HEK293 (cell line): ENCODE measurements at regions not wholly inside any gene's neighbourhood (a gene's known extent, or its start where the extent isn't known, plus 50 kb on each side); places are given as distances from the start of the nearest gene placed in this dataset.

Source experiments
- CTCF ChIA-PET: fragments of 350-600 bp; formaldehyde crosslinking; extraction: SDS; loops from one replicate; lab custom pipeline; 2021; ENCODE audit warnings: antibody characterized with exemption; lab: Yijun Ruan, JAX
- POLR2A ChIA-PET: fragments of 300-600 bp; formaldehyde crosslinking; extraction: SDS; loops from one replicate; lab custom pipeline; 2020; ENCODE audit warnings: antibody characterized with exemption, inconsistent platforms; lab: Yijun Ruan, JAX
- H3K27ac ChIP-seq: fragments of 200-500 bp; sonication (Bioruptor generic); 2 replicates; pipeline ENCODE4 v1.5.1; 2014; ENCODE audit warnings: low read depth, low read length, control low read depth, inconsistent platforms; ENCODE audit errors: extremely low read depth
- H3K36me3 ChIP-seq, 2 experiments: fragments of 200-500 bp in 1 of 2; sonication (Bioruptor generic) in 1 of 2; 1 replicate in 1 of 2; 2 replicates in 1 of 2; pipeline ENCODE4 v1.5.1; 2014 to 2017; ENCODE audit warnings: inconsistent platforms in 2 of 2, low read length in 2 of 2; ENCODE audit not compliant: control insufficient read depth in 2 of 2, insufficient read depth in 1 of 2
- H3K4me1 ChIP-seq: fragments of 200-500 bp; sonication (Bioruptor generic); 2 replicates; pipeline ENCODE4 v1.5.1; 2014; ENCODE audit warnings: mild to moderate bottlenecking, low read length, inconsistent platforms; ENCODE audit not compliant: control insufficient read depth, insufficient read depth
- H3K4me3 ChIP-seq: 2 replicates; pipeline ENCODE4 v1.5.1; 2011; ENCODE audit warnings: low read depth, mild to moderate bottlenecking, control low read depth, low read length, moderate library complexity
- H3K9me3 ChIP-seq: fragments of 200-500 bp; sonication (Bioruptor generic); 2 replicates; pipeline ENCODE4 v1.5.1; 2014; ENCODE audit warnings: low read depth, low read length, inconsistent platforms; ENCODE audit not compliant: control insufficient read depth, insufficient read depth
- BCL11B ChIP-seq: fragments of 450-650 bp; formaldehyde crosslinking; IDR thresholded peaks from 2 replicates; pipeline ENCODE4 v1.5.1; 2016; ENCODE audit warnings: low read depth, missing biosample characterization, missing genetic modification characterization
- FEZF1 ChIP-seq: fragments of 450-650 bp; formaldehyde crosslinking; IDR thresholded peaks from 2 replicates; pipeline ENCODE4 v1.5.1; 2016; ENCODE audit warnings: missing biosample characterization, missing genetic modification characterization
- KLF1 ChIP-seq: fragments of 450-650 bp; formaldehyde crosslinking; IDR thresholded peaks from 2 replicates; pipeline ENCODE4 v1.5.1; 2016; ENCODE audit warnings: missing biosample characterization, missing genetic modification characterization
- KLF16 ChIP-seq: fragments of 450-650 bp; formaldehyde crosslinking; IDR thresholded peaks from 2 replicates; pipeline ENCODE4 v1.5.1; 2017; ENCODE audit warnings: missing biosample characterization, missing genetic modification characterization
- KLF8 ChIP-seq: fragments of 450-650 bp; formaldehyde crosslinking; IDR thresholded peaks from 2 replicates; pipeline ENCODE4 v1.5.1; 2016; ENCODE audit warnings: missing biosample characterization, missing genetic modification characterization
- RBAK ChIP-seq: fragments of 450-650 bp; formaldehyde crosslinking; IDR thresholded peaks from 2 replicates; pipeline ENCODE4 v1.5.1; 2016; ENCODE audit warnings: missing biosample characterization, missing genetic modification characterization
- YY1 ChIP-seq: fragments of 450-650 bp; formaldehyde crosslinking; IDR thresholded peaks from 2 replicates; pipeline ENCODE4 v1.5.1; 2018; ENCODE audit warnings: missing biosample characterization, missing genetic modification characterization
- ZFHX2 ChIP-seq: fragments of 450-650 bp; formaldehyde crosslinking; conservative IDR thresholded peaks from 2 replicates; pipeline ENCODE4 v1.5.1; 2016; ENCODE audit warnings: missing biosample characterization, missing genetic modification characterization
- ZNF146 ChIP-seq: fragments of 450-650 bp; formaldehyde crosslinking; IDR thresholded peaks from 2 replicates; pipeline ENCODE4 v1.5.1; 2016; ENCODE audit warnings: missing biosample characterization, missing genetic modification characterization
- ZNF157 ChIP-seq: fragments of 450-650 bp; formaldehyde crosslinking; IDR thresholded peaks from 2 replicates; pipeline ENCODE4 v1.5.1; 2016; ENCODE audit warnings: missing biosample characterization, missing genetic modification characterization
- ZNF184 ChIP-seq: fragments of 450-650 bp; IDR thresholded peaks from 2 replicates; pipeline ENCODE4 v1.5.1; 2018; ENCODE audit warnings: missing biosample characterization, mild to moderate bottlenecking, missing genetic modification characterization
- ZNF23 ChIP-seq: fragments of 450-650 bp; formaldehyde crosslinking; IDR thresholded peaks from 2 replicates; pipeline ENCODE4 v1.5.1; 2016; ENCODE audit warnings: missing biosample characterization, missing genetic modification characterization, borderline replicate concordance
- ZNF248 ChIP-seq: fragments of 450-650 bp; formaldehyde crosslinking; IDR thresholded peaks from 2 replicates; pipeline ENCODE4 v1.5.1; 2017; ENCODE audit warnings: missing biosample characterization, missing genetic modification characterization
- ZNF266 ChIP-seq: fragments of 450-650 bp; formaldehyde crosslinking; IDR thresholded peaks from 2 replicates; pipeline ENCODE4 v1.5.1; 2016; ENCODE audit warnings: missing biosample characterization, missing genetic modification characterization, low read depth
- ZNF311 ChIP-seq: fragments of 450-650 bp; formaldehyde crosslinking; IDR thresholded peaks from 2 replicates; pipeline ENCODE4 v1.5.1; 2017; ENCODE audit warnings: missing biosample characterization, missing genetic modification characterization, borderline replicate concordance
- ZNF362 ChIP-seq: fragments of 450-650 bp; formaldehyde crosslinking; IDR thresholded peaks from 2 replicates; pipeline ENCODE4 v1.5.1; 2016; ENCODE audit warnings: missing biosample characterization, missing genetic modification characterization
- ZNF37A ChIP-seq: fragments of 450-650 bp; IDR thresholded peaks from 2 replicates; pipeline ENCODE4 v1.5.1; 2018; ENCODE audit warnings: missing biosample characterization, missing genetic modification characterization
- ZNF416 ChIP-seq: fragments of 450-650 bp; formaldehyde crosslinking; IDR thresholded peaks from 2 replicates; pipeline ENCODE4 v1.5.1; 2016; ENCODE audit warnings: missing biosample characterization, missing genetic modification characterization
- ZNF549 ChIP-seq: fragments of 450-650 bp; IDR thresholded peaks from 2 replicates; pipeline ENCODE4 v1.5.1; 2018; ENCODE audit warnings: missing biosample characterization, missing genetic modification characterization, mild to moderate bottlenecking, inconsistent platforms, moderate library complexity
- ZNF629 ChIP-seq: fragments of 450-650 bp; formaldehyde crosslinking; IDR thresholded peaks from 2 replicates; pipeline ENCODE4 v1.5.1; 2017; ENCODE audit warnings: missing biosample characterization, missing genetic modification characterization
- TF ChIP-seq, protein P1 (sequence below): fragments of 450-650 bp; formaldehyde crosslinking; conservative IDR thresholded peaks from 2 replicates; pipeline ENCODE4 v1.5.1; 2016; ENCODE audit warnings: low read depth, missing biosample characterization, missing genetic modification characterization
- TF ChIP-seq, protein P2 (sequence below): fragments of 450-650 bp; formaldehyde crosslinking; optimal IDR thresholded peaks from 2 replicates; pipeline ENCODE3; 2016; ENCODE audit warnings: missing biosample characterization, mild to moderate bottlenecking, missing genetic modification characterization
- TF ChIP-seq, protein P3 (sequence below): fragments of 450-650 bp; formaldehyde crosslinking; IDR thresholded peaks from 2 replicates; pipeline ENCODE4 v1.5.1; 2017; ENCODE audit warnings: missing biosample characterization, mild to moderate bottlenecking, missing genetic modification characterization, moderate library complexity
- TF ChIP-seq, protein P4 (sequence below): fragments of 450-650 bp; formaldehyde crosslinking; IDR thresholded peaks from 2 replicates; pipeline ENCODE4 v1.5.1; 2016; ENCODE audit warnings: missing biosample characterization, missing genetic modification characterization

GRCh38 chr6:62614442-62614841 lies 328.4 kb upstream of the KHDRBS2 start:
- Histone ChIP-seq H3K36me3 (no peaks in the 10 kb centered on the region), H3K4me3 (no peak overlapping the region), H3K27ac (no peak overlapping the region), H3K4me1 (no peaks in the 10 kb centered on the region), H3K9me3 (no peaks in the 10 kb centered on the region)
- TF ChIP-seq ZNF311 (tag by site-specific recombination) (no peak), KLF16 (tag by site-specific recombination) (no peak), YY1 (tag by site-specific recombination) (no peak), RBAK (no peak), ZNF23 (no peak), ZNF146 (tag by site-specific recombination) (no peak), ZNF549 (no peak), ZNF416 (tag by site-specific recombination) (no peak), ZNF266 (tag by site-specific recombination) (no peak), ZNF629 (tag by site-specific recombination) (no peak), ZNF184 (tag by site-specific recombination) (no peak)
- TF ChIP-seq, protein P1, sequence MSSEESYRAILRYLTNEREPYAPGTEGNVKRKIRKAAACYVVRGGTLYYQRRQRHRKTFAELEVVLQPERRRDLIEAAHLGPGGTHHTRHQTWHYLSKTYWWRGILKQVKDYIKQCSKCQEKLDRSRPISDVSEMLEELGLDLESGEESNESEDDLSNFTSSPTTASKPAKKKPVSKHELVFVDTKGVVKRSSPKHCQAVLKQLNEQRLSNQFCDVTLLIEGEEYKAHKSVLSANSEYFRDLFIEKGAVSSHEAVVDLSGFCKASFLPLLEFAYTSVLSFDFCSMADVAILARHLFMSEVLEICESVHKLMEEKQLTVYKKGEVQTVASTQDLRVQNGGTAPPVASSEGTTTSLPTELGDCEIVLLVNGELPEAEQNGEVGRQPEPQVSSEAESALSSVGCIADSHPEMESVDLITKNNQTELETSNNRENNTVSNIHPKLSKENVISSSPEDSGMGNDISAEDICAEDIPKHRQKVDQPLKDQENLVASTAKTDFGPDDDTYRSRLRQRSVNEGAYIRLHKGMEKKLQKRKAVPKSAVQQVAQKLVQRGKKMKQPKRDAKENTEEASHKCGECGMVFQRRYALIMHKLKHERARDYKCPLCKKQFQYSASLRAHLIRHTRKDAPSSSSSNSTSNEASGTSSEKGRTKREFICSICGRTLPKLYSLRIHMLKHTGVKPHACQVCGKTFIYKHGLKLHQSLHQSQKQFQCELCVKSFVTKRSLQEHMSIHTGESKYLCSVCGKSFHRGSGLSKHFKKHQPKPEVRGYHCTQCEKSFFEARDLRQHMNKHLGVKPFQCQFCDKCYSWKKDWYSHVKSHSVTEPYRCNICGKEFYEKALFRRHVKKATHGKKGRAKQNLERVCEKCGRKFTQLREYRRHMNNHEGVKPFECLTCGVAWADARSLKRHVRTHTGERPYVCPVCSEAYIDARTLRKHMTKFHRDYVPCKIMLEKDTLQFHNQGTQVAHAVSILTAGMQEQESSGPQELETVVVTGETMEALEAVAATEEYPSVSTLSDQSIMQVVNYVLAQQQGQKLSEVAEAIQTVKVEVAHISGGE = no peak
- TF ChIP-seq, protein P2, sequence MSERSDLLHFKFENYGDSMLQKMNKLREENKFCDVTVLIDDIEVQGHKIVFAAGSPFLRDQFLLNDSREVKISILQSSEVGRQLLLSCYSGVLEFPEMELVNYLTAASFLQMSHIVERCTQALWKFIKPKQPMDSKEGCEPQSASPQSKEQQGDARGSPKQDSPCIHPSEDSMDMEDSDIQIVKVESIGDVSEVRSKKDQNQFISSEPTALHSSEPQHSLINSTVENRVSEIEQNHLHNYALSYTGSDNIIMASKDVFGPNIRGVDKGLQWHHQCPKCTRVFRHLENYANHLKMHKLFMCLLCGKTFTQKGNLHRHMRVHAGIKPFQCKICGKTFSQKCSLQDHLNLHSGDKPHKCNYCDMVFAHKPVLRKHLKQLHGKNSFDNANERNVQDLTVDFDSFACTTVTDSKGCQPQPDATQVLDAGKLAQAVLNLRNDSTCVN = no peak
- TF ChIP-seq, protein P3, sequence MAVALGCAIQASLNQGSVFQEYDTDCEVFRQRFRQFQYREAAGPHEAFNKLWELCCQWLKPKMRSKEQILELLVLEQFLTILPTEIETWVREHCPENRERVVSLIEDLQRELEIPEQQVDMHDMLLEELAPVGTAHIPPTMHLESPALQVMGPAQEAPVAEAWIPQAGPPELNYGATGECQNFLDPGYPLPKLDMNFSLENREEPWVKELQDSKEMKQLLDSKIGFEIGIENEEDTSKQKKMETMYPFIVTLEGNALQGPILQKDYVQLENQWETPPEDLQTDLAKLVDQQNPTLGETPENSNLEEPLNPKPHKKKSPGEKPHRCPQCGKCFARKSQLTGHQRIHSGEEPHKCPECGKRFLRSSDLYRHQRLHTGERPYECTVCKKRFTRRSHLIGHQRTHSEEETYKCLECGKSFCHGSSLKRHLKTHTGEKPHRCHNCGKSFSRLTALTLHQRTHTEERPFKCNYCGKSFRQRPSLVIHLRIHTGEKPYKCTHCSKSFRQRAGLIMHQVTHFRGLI (tag by site-specific recombination) = no peak
- POLR2A ChIA-PET = no interaction called here
- CTCF ChIA-PET = interaction anchor here (0.6 to 1.4 kb wide), 3 partner anchors 10 to 658 kb away, joined by 3 read pairs; no protein-coding TSS in a partner anchor

GRCh38 chr6:62613928-62614327 lies 327.9 kb upstream of the KHDRBS2 start:
- CTCF ChIA-PET = interaction anchor here (0.6 to 1.4 kb wide), 3 partner anchors 9 to 658 kb away, joined by 3 read pairs; no protein-coding TSS in a partner anchor
- H3K36me3 ChIP-seq = no peaks in the 10 kb centered on the region
- TF ChIP-seq FEZF1 (tag by site-specific recombination) = no peak
- no peak for TF ChIP-seq ZFHX2
- no peak for TF ChIP-seq BCL11B (tag by site-specific recombination)
- TF ChIP-seq ZNF248 (tag by site-specific recombination) = no peak

DNA sequence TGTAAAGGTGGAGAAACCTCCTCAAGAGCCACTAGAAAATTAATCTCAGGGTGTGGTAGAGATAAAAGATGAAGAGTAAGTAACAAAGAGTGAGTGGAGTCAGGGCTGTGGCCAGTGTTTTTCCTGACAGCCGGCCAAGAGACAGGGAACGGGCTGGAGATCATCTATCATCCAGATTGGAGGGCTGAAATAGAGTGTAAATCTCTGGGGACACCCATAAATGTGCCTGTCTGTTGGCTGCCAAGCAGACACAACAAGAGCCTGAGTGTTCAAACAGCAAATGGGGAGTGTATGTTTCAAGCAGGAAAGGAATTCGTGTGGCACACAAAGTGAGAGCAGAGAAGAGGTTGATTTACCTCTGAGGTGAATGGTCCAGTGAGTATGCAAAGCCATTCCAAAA lies 326.4 kb upstream of the KHDRBS2 start:
- no peak overlapping the region for H3K27ac ChIP-seq
- no peaks in the 10 kb centered on the region for H3K36me3 ChIP-seq
- H3K9me3 ChIP-seq = no peaks in the 10 kb centered on the region
- H3K4me3 ChIP-seq = no peak overlapping the region
- POLR2A ChIA-PET = no interaction called here
- H3K4me1 ChIP-seq = no peaks in the 10 kb centered on the region
- CTCF ChIA-PET = no interaction called here
- TF ChIP-seq ZNF157 (tag by site-specific recombination) = no peak
- no peak for TF ChIP-seq KLF8
- no peak for TF ChIP-seq ZNF37A (tag by site-specific recombination)
- TF ChIP-seq ZNF248 (tag by site-specific recombination) = no peak
- TF ChIP-seq ZNF362 (tag by site-specific recombination) = no peak
- TF ChIP-seq, protein P4, sequence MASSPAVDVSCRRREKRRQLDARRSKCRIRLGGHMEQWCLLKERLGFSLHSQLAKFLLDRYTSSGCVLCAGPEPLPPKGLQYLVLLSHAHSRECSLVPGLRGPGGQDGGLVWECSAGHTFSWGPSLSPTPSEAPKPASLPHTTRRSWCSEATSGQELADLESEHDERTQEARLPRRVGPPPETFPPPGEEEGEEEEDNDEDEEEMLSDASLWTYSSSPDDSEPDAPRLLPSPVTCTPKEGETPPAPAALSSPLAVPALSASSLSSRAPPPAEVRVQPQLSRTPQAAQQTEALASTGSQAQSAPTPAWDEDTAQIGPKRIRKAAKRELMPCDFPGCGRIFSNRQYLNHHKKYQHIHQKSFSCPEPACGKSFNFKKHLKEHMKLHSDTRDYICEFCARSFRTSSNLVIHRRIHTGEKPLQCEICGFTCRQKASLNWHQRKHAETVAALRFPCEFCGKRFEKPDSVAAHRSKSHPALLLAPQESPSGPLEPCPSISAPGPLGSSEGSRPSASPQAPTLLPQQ = no peak
- no peak for TF ChIP-seq KLF1 (tag by site-specific recombination)

More at GRCh38 chr6:62613928-62614327, 327.9 kb upstream of the KHDRBS2 start:
- no peaks in the 10 kb centered on the region for H3K9me3 ChIP-seq
- H3K27ac ChIP-seq = no peak overlapping the region
- no peaks in the 10 kb centered on the region for H3K4me1 ChIP-seq
- POLR2A ChIA-PET = no interaction called here
- H3K4me3 ChIP-seq = no peak overlapping the region
